ENCODE measurements at regions not wholly inside any gene's neighbourhood (a gene's known extent, or its start where the extent isn't known, plus 50 kb on each side); places are given as distances from the start of the nearest gene placed in this dataset.

DNA sequence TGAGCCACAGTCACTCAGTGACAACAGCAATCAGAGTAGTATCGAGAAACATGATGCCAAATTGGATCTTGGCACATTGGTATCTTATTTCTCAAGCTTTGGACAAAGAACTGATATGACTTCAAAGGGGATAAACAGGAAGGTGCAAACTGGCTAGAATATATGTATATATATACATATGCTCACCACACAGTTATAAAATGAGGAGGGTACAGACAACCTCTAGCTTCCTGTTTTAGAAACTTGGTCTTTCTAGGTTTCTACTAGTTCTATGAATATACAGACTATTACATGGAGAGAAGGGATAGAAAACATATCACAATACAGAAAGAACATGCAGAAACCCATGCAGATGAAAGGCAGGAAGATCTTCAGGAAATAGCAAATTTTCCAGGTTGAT, 292.1 kb upstream of the SNX7 start:
- TF ChIP-seq, protein P1, sequence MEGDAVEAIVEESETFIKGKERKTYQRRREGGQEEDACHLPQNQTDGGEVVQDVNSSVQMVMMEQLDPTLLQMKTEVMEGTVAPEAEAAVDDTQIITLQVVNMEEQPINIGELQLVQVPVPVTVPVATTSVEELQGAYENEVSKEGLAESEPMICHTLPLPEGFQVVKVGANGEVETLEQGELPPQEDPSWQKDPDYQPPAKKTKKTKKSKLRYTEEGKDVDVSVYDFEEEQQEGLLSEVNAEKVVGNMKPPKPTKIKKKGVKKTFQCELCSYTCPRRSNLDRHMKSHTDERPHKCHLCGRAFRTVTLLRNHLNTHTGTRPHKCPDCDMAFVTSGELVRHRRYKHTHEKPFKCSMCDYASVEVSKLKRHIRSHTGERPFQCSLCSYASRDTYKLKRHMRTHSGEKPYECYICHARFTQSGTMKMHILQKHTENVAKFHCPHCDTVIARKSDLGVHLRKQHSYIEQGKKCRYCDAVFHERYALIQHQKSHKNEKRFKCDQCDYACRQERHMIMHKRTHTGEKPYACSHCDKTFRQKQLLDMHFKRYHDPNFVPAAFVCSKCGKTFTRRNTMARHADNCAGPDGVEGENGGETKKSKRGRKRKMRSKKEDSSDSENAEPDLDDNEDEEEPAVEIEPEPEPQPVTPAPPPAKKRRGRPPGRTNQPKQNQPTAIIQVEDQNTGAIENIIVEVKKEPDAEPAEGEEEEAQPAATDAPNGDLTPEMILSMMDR (IDR thresholded peaks at IDR 0.05; ENCODE audit: low read depth, low read length, missing control alignments): no peak
- no peak overlapping the region for H3K4me3 ChIP-seq (ENCODE audit: low read depth, low read length)
- DNase-seq (ENCODE audit: low read depth): no peak

DNA sequence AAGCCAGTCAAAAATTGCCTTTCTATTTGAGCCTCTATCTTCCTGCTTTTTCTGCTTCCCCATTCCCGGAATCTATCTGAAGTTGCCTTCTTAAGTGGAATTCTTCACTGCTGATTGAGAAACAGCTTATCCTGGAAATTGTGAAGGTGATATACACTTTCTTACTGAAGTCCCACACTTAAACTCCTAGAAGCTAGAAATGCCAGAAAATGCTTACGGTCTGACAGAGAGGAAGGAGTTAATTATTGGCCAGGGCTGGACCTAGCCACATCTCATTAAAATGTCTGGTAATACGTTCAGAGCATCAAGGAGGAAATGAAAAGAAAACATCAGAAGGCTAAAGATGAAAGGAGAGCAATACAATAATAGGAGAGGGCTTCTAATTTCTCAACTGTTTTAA, 292.5 kb upstream of the SNX7 start:
- TF ChIP-seq, protein P1 (IDR thresholded peaks at IDR 0.05; ENCODE audit: low read depth, low read length, missing control alignments): no peak
- no peak overlapping the region for H3K4me3 ChIP-seq (ENCODE audit: low read depth, low read length)
- DNase-seq (ENCODE audit: low read depth): no peak

DNA sequence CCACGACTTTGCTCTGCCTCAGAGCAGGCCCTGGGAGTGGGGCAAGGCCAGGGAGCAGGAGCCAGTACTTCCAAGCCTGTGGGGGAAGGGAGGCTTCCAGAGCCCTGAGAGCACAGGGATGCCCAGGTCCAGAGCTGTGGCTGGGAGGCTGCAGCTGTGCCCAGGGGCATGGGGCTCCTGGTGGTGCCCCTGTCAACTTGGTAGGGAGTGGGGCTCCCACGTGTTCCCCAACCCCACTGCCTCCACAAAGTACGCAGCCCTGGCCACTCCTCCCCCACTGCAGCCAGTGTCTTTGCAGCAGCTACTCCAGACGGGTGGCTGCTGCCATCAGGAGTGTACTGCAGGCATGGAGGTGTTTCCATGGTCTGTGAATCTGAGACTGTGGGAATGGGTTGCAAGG, 294.1 kb upstream of the SNX7 start:
- no peak for DNase-seq (ENCODE audit: low read depth)
- H3K4me3 ChIP-seq (ENCODE audit: low read depth, low read length): no peak overlapping the region
- TF ChIP-seq, protein P1 (IDR thresholded peaks at IDR 0.05; ENCODE audit: low read depth, low read length, missing control alignments): no peak

DNA sequence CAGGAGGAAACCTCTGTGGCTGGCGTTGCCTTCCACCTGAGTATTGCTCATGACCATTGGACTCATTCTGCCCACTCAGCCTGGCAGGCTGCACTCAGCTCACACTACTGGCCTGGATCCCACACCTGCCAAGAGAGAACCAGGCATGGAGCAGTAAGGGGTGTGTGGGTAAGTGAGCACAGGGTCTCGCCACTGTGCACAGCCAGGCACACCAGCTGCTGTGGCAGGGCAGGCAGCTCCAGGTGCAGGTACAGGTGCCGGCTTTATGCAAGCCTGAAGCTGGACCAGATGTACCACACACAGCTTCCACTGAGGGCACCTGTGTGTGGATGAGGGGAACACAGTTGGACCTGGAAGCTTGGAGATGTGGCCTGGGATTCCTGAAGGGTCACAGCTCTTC, 295.2 kb upstream of the SNX7 start:
- no peak for DNase-seq (ENCODE audit: low read depth)
- no peak overlapping the region for H3K4me3 ChIP-seq (ENCODE audit: low read depth, low read length)
- TF ChIP-seq, protein P1 (IDR thresholded peaks at IDR 0.05; ENCODE audit: low read depth, low read length, missing control alignments): no peak

DNA sequence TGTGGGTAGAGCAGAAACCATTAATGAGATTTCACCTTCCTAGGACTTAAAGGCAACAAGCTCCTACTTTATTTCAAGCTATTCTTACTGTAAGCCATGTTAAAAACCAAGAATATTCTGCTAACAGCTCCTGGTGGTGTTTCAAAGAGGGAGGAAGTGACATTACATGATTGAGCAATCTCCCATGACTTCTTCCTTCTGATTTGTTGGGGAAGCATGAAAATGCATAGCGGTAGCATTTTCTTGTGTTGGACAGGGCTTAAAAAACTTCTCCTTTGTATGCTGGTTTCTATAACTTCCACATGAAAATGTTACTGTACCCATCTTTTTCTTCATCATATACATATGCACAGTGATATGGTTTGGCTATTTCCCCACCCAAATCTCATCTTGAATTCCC, 297.0 kb upstream of the SNX7 start:
- TF ChIP-seq, protein P1 (IDR thresholded peaks at IDR 0.05; ENCODE audit: low read depth, low read length, missing control alignments): no peak
- H3K4me3 ChIP-seq (ENCODE audit: low read depth, low read length): no peak overlapping the region
- no peak for DNase-seq (ENCODE audit: low read depth)

DNA sequence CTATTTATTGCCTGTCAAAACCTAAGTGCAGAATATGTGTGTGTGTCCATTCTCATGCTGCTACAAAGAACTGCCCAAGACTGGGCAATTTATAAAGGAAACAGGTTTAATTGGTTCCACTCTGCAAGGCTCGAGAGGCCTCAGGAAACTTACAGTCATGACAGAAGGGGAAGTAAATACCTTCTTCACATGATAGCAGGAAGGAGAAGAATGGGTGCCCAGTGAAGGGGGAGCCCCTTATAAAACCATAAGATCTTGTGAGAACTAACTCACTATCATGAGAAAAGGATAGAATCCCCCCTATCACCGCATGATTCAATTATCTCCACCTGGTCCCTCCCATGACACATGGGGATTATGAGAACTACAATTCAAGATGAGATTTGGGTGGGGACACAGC, 300.7 kb upstream of the SNX7 start:
- no peak for DNase-seq (ENCODE audit: low read depth)
- H3K4me3 ChIP-seq (ENCODE audit: low read depth, low read length): no peak overlapping the region
- TF ChIP-seq, protein P1 (IDR thresholded peaks at IDR 0.05; ENCODE audit: low read depth, low read length, missing control alignments): no peak

DNA sequence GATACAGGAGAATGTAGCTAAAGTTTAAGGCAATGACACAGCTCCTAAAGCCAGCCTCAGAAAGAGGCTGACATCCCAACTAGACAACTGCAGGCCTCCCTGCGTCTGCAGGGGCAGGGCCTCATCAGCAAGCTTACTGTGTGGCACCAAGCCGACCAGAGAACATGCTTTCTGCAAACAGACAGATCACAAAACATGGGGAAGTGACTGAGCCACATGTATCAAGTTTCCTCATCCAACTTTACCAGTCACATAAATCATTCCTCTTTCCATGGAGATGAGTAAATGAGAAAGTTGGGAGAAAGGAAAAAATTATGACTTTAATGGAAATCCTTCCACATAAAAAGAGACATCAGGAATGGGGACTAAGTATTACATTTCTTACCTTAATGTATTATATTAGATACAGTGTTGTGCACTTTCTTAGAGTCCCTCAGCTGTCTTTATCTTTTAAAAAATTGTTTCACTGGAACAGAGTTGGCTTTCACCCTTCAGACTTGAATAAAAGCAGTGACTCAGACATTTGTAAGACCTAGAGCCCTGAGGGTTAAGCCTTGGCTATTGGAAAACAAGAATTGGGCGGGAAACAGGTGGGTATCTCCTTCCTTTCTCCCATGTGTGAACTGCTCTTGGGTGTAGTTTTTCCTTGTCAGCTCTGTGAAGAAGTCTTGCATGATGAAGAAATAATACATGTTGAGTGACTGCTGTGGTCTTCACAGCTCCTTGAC, 305.7 kb upstream of the SNX7 start:
- TF ChIP-seq, protein P1 (IDR thresholded peaks at IDR 0.05; ENCODE audit: low read depth, low read length, missing control alignments): no peak
- no peak for DNase-seq (ENCODE audit: low read depth)
- no peak overlapping the region for H3K4me3 ChIP-seq (ENCODE audit: low read depth, low read length)

Data from GM12864 (cell line).